SK-N-MC (cell line): ENCODE measurements at regions not wholly inside any gene's neighbourhood (a gene's known extent, or its start where the extent isn't known, plus 50 kb on each side); places are given as distances from the start of the nearest gene placed in this dataset.

Experiments used
- EZH2 ChIP-seq: fragments of 200-600 bp; sonication (generic); IDR thresholded peaks from one replicate; pipeline ENCODE4 v1.6.1; 2017; ENCODE audit warnings: antibody characterized with exemption
- FOXP2 ChIP-seq: optimal IDR thresholded peaks from 2 replicates; pipeline ENCODE3; 2011; ENCODE audit warnings: mild to moderate bottlenecking, moderate library complexity; ENCODE audit not compliant: insufficient read depth; ENCODE audit errors: extremely low read length, control extremely low read depth

DNA sequence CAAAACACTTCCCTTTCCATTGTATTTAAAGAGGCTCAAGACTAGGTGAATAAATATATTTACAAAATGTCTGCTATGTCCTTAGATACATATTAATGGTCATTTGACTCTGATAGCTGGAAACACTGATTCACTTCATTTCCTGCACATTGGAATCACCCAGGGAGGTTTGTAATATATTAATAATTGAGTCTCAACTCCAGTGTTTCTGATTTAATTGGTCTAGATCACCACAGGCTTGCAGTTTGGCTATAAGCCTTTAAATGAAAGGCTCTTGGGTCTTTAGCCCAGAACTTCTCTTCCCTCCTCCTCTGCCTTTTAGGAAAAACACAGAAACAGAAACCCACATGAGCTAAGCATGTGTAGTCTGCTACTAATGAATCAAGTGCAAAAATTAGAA, 378.0 kb downstream of the TBC1D4 start:
- no peak for TF ChIP-seq EZH2
- no peak for TF ChIP-seq FOXP2
